HT-29 (cell line): ENCODE measurements at regions not wholly inside any gene's neighbourhood (a gene's known extent, or its start where the extent isn't known, plus 50 kb on each side); places are given as distances from the start of the nearest gene placed in this dataset.
A peak's percentile ranks its signal among the peaks of the same experiment; 100 is the strongest.
"Not testable (repeated sequence)": the region's sequence is repeated elsewhere in the genome, so short reads cannot be mapped to it uniquely, and the experiment has no call there.

Experiments used
- DNase-seq: peaks from one replicate; pipeline ENCODE4 v3.0.0-alpha.2; 2015; ENCODE audit warnings: low spot score

DNA sequence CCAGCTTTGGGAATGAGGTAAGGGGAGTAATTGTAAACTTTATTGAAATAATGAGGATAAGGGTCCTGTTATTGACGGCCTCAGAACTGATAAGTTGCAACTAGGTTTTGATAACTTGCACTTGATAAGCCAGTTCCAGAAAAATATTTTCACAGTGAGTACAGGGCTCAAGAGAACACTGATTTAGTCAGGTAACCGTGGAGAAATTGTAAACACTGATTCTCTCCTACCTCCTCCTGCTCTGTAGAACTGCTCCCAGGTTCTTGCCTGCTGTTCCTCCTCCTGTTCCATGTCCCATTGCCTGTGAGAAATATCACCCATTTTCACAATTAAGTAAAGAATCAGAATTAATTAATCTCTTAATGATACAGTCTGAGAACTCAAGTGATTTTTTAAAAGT is 55.0 kb upstream of the CXXC4 start:
- DNase-seq, result no peak

DNA sequence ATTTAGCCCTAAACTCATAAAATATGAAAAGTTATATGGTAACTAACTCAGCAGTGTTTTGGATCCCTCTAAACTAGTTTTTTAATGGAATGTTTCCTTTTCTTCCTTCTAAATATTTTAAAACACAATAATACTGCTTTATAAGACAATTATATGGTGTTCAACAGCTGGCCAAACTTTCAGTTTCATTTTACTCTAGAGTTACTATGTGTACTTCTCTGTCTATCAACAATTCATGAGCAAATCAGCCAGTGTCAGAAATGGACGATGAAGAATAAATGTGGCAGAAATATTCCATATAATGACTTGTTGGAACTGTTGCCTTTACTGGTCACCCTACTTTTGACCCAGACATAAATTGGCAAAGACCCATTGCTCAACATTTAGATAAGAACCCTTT is 64.8 kb upstream of the CXXC4 start:
- DNase-seq, result no peak

DNA sequence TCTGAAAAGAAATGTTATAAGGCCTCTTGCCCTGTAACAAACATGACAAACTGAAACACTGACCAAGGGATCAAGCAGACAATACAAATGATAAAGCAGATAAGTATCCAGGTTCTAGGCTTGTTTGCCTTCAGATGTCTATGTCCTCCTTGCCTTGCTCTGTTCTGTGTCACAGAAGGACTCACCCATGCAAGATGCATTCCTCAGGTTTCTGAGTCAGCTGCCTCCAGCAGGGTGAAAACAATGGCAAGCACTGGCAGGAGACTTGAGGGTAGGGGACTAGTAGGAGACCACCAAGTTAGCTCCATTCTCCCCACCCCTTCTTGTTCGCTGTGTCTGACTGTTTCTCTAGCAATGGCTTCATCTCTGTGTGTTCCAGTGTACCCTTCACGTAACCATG is 76.6 kb upstream of the CXXC4 start:
- no peak for DNase-seq

DNA sequence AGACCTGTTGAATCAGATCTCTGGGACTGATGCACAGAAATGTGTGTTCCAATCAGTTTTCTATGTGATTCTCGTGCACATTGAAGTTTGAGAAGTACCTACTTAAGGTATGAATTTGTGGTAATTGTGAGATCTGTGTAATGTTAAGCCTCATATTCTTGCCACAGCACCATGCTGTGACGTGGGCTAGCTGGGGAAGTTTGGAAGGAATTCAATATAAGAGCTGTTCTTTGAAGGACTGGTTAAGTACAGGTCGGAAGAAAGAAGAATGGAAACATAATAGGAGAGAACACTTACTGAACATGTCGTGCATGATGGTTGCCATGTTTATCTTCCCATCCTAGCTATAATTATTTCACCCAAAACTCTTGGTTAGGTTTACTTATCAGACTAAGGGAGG is 79.7 kb upstream of the CXXC4 start:
- no peak for DNase-seq

DNA sequence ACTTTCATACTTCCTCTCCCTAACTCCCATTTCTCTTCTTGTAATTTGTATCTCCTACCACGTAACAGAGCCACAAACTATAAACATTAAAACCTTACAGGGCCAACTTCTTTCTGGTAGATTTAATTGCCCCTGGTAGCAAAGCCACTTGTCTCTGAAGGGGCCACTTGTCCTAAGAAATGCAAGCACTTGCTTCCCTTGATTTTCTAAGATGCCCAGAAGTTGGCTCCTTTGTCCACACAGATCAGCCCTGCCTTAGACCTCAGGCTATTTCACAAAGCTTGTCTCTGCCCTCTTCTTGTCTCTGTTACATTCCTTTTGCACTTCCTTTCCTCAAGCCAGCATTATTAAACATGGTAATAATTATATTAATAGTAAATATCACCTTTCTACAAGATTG is 80.6 kb upstream of the CXXC4 start:
- DNase-seq, result no peak

DNA sequence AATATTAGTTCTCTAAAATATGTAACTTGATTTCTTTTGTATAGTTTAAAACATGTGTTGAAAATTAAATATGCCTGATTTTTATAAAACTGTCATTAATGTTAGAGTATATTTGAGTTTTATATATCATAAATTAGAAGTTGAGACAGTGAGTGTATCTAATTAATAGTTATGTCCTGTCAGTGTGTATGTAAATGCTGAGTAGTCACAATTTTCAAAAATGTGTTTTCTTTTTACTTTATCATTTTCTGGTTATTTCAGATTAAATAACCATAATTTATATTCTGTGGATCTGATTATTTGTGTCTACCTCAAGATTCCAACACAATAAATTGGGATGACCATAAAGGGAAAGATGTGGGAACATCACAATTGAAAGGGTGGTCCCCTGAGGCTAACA is 82.7 kb upstream of the CXXC4 start:
- DNase-seq, result no peak

DNA sequence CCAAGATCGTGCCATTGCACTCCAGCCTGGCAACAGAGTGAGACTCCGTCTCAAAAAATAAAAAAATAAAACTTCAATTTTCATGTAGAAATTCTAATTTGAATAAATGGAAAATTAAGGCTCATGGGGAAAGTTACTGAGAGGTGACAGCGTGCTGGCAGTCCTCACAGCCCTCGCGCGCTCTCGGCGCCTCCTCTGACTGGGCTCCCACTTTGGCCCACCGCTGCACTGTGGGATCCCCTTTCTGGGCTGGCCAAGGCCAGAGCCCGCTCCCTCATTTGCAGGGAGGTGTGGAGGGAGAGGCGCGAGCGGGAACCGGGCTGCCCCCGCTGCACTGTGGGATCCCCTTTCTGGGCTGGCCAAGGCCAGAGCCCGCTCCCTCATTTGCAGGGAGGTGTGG is 86.8 kb upstream of the CXXC4 start:
- not testable (repeated sequence) for DNase-seq

DNA sequence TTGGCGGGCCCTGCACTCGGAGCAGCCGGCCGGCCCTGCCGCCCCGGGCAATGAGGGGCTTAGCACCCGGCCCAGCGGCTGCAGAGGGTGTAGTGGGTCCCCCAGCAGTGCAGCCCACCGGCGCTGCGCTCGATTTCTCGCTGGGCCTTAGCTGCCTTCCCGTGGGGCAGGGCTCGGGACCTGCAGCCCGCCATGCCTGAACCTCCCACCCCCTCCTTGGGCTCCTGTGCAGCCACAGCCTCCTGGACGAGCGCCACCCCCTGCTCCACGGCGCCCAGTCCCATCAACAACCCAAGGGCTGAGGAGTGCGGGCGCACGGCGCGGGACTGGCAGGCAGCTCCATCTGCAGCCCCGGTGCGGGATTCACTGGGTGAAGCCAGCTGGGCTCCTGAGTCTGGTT is 87.4 kb upstream of the CXXC4 start:
- DNase-seq, result not testable (repeated sequence)

DNA sequence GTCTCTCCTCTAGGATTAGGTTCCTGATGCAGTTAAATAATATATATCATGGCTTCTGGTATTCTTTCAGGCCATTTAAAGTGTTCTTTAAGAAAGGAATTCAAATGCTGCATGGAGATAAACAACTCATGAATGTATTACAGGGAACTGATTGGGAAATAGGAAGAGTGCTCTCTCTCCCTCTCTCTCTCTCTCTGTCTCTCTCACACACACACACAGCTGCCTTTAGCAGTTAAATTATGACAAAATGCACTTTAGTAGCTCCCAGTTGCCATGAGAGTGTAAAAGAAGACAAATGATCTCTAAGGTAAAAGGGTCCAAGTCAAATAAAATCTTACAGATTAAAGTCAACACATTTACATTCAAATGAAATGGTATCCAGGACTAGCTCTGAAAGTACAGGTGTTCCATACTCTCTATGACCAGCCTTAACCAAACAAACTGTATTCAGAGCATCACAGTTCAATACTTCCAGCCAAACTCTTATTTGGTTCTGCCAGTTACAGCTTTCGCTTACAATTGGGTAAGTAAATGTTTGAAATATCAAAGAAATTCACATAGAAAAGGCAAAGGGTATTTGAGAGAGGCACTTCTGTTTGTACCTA is 94.7 kb upstream of the CXXC4 start:
- no peak for DNase-seq

DNA sequence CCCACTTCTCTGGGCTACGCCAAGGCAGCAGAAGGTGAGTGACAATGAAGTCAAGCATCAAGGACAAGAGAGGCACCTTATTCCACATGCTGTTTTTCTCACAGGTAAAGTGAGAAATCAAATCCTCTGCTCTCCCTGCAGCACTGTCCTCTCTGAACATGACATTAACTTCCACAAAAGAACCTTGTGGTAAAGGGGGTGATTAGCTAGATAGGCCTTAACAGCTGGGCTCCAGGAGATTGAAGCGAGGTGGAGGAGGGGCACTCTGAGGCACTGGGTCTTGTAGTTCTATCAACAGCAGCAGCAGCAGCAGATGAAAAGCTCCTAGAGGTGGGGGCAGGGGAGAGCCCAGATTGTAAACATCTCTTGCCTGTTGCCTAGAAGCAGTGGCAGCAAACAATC is 96.8 kb upstream of the CXXC4 start:
- DNase-seq, result peak; percentile 17

DNA sequence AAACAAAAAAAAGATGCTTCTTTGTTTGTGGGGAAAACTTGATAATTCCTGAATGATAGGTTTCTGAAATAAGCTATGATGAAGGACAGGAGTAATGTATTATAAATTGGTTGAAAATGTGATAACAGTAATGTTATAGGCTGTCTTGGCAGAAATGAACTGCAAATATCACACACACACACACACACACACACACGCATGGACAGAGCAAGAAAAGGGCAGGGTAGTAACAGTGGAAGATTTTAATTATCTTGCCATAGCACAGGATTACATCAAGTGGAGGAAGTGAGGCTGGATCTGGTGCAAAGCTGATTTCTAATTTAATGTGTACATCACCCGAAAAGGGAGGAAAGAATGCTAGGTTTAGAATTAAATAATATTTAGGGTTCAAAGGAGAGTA is 97.5 kb upstream of the CXXC4 start:
- DNase-seq, result no peak

DNA sequence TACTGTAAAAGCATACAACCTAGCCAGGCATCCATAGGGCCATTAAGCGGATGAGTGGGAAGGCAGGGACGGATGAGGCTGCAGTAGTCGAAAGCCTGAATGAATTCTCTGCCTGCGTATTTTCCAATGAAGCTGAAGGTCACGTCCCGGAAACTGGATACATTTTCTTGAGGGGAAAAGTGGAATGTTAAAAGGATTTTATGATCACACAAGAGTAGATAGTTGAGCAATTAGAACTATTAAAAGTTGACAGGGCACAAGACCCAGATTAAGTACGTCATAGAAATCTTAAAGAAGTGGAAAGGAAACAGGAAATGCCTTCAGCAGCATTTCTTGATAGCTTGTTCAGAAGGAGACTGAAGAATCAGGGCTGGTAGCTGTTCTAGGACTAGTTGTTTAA is 98.3 kb upstream of the CXXC4 start:
- no peak for DNase-seq

DNA sequence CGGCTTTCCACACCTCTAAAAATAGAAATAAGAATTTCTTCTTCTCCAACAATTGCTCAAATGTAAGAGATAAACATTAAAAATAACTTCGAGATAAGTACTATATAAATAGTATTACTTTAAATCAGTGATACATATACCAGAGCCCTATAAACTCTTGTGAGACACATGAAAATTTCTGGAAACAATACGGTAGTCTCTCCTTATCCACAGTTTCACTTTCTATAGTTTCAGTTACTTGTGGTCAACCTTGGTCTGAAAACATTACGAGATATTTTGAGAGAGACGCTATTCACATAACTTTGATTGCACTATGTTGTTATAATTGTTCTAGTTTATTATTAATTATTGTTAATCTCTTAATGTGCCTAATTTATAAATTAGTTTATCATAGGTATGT is 101.5 kb upstream of the CXXC4 start:
- no peak for DNase-seq

DNA sequence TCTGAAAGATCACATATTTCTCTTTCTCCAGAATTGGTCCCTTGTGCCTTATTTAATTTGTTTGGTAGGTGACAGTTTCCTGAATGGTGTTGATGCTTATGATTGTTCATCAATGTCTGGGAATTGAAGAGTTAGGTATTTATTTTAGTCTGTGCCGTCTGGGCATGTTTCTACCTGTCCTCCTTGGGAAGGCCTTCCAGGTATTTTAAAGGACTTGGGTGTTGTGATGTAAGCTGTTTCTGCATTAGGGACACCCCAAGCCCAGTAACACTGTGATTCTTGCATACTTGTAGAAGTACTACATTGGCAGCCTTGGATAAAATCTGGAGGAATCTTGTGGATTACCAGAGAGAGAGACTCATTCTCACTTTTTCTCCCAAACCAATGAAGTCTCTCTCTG is 120.8 kb upstream of the CXXC4 start:
- DNase-seq, result no peak

DNA sequence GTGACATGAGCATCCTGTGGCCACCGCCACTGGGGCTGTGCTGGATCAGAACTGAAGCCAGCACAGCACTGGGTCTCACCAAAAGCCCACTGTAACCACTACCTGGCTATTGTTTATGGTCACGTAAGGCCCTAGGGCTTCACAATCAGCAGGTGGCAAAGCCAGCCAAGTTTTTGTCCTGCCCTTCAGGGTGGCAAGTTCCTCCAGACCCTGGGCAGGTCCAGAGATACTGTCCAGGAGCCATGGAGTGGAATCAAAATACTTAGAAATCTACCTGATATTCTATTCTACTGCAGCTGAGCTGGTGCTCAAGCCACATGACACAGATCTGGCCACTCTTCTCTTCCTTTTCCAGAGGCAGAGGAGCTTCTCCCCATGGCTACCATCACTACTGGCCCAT is 121.2 kb upstream of the CXXC4 start:
- no peak for DNase-seq

DNA sequence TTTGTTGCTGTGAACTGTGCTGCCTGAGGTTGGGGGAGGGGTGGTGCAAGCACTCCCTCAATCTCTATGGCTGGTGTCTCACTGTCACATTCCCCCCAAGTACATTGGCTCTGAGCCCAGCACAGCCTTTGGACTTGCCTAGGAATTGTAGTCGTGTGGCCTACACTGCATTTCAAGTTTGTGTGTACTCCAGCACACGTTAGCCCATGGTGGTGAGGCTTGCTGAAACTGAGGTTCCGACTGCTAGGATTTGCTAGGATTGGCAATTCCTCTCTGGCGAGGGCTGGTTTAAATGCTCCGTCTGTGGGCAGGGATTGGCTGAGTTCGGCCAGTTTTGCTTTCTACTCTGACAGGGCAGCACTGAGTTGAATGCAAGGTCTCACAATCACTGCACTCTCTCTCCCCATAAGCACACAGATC is 121.7 kb upstream of the CXXC4 start:
- DNase-seq, result no peak

DNA sequence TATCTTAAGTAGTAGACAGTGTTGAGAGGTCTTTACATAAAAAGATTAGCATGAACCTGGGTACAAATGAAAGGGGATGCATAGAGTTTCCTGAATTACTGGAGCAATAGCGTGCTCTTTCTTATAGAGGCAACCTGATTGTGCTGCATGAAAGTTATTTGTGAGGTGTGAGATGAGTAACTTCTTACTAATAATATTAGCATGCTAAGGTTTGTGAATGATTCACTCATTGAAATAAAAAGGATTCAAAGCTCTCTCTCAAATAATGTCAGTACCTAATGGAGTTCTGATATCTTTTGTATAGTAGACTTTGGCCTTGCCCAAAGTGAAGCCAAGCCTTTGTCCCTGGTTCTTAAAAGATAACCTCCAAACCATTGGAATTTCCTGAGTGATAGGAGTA is 131.0 kb upstream of the CXXC4 start:
- no peak for DNase-seq

DNA sequence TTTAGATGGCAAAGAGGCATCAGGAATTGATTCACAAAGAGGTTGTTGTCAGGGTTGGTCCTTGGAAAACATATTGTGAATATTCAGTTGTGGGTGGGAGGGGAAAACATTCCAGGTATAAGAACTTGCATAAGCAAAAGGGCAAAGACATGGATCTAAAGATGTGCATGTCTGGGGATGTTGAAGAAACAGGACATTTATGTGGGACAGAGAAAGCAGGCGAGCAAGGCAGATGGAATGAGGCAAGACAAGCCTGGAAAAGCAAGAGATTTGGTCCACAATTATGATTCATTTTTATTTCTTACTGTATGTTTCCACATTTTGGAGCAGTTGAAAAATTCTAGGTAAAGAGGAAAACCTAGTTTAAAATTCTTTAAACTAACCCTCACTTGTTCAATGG is 134.9 kb upstream of the CXXC4 start:
- DNase-seq, result no peak

DNA sequence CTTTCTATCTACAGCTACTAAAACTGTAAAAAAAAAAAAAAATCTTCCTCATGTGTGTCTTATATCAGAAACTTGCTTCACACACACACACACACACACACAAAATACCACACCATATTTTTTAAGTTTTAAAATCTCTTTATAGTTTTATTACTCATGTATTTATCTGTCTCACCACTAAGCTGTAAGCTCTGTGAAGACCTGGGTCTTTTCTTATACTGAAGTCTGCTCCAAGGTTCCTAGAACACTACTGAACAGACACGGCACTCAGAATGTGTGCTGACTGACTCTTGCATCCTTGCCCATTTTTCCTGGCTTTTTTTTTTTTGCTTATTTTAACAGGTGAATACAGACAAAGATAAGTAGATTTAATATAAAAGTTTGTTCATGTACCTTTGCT is 135.6 kb upstream of the CXXC4 start:
- no peak for DNase-seq

DNA sequence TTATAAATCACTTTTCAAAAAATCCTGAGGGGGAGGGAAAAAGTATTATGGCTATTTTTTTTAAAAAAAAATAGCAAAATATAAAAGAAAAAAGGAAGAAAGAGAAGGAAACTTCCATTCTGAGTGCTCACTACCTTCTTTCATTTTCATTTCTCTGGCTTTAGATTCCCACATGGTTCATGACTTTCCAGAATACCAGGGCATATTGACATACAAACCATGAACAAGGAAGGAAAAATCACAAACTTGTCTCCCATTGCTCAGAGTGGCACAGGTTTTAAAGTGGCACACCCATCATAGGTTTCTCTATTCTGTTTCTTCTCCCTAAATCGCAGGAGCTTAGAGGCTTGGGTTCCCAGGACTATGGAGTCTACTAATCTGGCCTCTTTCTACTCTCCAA is 136.3 kb upstream of the CXXC4 start:
- no peak for DNase-seq

DNA sequence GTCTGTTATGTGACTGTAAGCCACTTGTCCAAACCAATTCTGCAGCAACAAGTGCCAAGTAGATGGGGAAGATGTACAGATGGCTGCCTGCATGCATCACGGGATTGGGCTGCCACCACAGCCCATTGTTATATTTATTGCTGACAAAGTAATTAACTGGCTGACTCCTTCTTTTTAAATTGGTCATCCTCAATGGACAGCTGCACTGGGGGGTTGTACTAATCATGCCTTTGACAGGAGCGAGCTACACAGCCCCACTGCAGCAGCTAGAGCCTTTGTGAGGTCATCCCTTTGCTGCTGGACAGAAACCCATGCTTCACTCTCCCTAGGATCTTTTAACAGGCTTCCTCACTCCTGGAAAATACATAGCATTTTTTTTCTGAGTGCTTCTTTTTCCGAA is 146.7 kb upstream of the CXXC4 start:
- no peak for DNase-seq

DNA sequence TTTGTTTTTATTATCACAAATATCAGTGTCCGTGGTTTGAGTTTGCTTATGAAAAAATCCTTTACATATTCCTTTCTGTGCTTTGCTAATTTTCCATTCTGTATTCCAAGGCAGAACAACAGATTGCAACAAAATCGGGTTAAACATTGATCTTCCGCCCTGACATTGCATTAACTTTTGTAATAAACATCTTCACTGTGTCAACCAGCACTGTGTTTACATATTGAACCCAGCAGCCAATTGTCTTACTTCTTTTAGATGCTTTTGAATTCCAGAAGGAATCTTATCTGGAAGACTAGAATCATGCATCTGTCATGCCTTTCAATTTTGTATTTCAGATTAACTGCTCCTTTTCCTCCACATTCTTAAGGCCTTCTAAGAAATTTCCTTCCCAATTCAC is 147.8 kb upstream of the CXXC4 start:
- DNase-seq, result no peak

DNA sequence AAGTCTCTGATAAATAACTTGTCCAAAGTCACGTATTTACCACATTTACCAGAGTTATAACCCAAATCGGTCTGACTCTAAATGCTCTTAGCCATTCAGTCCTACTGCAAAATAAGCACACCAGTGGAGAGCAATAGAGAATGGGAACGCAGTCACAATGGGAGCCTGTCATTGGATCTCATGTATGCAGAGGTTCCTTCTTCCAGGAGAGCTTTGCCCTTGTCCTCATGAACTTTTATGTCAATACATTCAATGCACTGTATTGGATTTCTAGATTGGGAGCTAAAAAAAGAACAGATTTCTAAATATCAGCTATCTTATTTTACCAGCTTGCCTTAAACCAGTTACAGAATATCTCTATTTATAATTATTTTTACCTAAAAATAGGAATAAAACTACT is 149.1 kb upstream of the CXXC4 start:
- no peak for DNase-seq

DNA sequence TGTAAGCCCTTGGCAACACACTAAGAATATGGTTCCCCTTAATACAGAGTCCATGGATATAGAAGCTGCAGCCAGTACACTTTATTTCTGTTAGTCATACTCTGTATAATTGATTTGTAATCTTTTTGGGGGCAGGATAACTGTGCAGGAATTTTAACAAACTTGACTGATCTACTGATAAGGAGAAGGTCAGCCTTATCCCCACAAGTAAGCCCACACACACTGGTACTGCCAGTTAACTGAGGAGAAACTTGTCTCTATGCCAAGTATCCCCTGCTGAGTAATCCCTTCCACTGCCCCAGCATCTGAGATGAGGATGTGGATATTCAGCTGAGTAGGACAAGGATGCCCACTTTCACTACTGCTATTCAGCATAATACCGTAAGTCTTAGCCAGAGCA is 154.9 kb upstream of the CXXC4 start:
- no peak for DNase-seq

DNA sequence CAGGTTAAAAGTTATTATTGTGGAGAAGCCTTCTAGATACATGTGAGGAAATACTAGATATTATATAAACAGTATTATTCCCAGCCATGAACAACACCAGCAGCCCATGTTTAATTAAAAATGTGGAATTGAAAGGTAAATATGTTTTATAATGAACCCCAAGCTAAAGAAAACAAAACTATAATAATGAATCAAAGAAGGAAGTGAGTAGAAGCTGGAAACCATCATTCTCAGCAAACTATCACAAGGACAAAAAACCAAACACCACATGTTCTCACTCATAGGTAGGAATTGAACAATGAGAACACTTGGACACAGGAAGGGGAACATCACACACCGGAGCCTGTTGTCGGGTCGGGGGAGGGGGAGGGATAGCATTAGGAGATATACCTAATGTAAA is 167.6 kb upstream of the CXXC4 start:
- not testable (repeated sequence) for DNase-seq
